Endothelial cell (in vitro differentiated cells): ENCODE measurements at regions not wholly inside any gene's neighbourhood (a gene's known extent, or its start where the extent isn't known, plus 50 kb on each side); places are given as distances from the start of the nearest gene placed in this dataset.
A peak's percentile ranks its signal among the peaks of the same experiment; 100 is the strongest.
"Not testable (repeated sequence)": the region's sequence is repeated elsewhere in the genome, so short reads cannot be mapped to it uniquely, and the experiment has no call there.

ENCODE experiments used
- DNase-seq: peaks from one replicate; pipeline ENCODE4 v3.0.0; 2021; ENCODE audit warnings: low spot score
- H3K27ac Mint-ChIP-seq: one replicate; pipeline ENCODE4 v1.8.0; 2021; ENCODE audit warnings: mixed read lengths, inconsistent platforms; ENCODE audit not compliant: unreplicated experiment
- H3K27me3 Mint-ChIP-seq: one replicate; pipeline ENCODE4 v1.8.0; 2021; ENCODE audit warnings: mild to moderate bottlenecking, moderate library complexity, mixed read lengths, inconsistent platforms; ENCODE audit not compliant: unreplicated experiment
- H3K36me3 Mint-ChIP-seq: one replicate; pipeline ENCODE4 v1.8.0; 2021; ENCODE audit warnings: mild to moderate bottlenecking, low read depth, mixed read lengths, inconsistent platforms; ENCODE audit not compliant: unreplicated experiment
- H3K4me1 Mint-ChIP-seq: one replicate; pipeline ENCODE4 v1.8.0; 2021; ENCODE audit warnings: mild to moderate bottlenecking, mixed read lengths, inconsistent platforms; ENCODE audit not compliant: unreplicated experiment
- H3K4me3 Mint-ChIP-seq: one replicate; pipeline ENCODE4 v1.8.0; 2021; ENCODE audit warnings: mild to moderate bottlenecking, mixed read lengths, inconsistent platforms; ENCODE audit not compliant: unreplicated experiment
- H3K9me3 Mint-ChIP-seq: one replicate; pipeline ENCODE4 v1.8.0; 2021; ENCODE audit warnings: mixed read lengths, inconsistent platforms; ENCODE audit not compliant: unreplicated experiment
- CTCF ChIP-seq: fragments of 200-600 bp; sonication (generic); IDR thresholded peaks from one replicate; pipeline ENCODE4 v1.5.0; 2021; ENCODE audit warnings: antibody characterized with exemption; ENCODE audit not compliant: unreplicated experiment

- no peak overlapping the region for H3K4me3 Mint-ChIP-seq
- H3K36me3 Mint-ChIP-seq = no peaks in the 10 kb centered on the region
- no peaks in the 10 kb centered on the region for H3K9me3 Mint-ChIP-seq
- peaks cover 3% of the 10 kb centered on the region for H3K27me3 Mint-ChIP-seq
- DNase-seq = no peak
- no peaks in the 10 kb centered on the region for H3K4me1 Mint-ChIP-seq
- TF ChIP-seq CTCF = no peak
- H3K27ac Mint-ChIP-seq = no peak overlapping the region
Measured at GRCh38 chr7:152947686-152948085, 188.1 kb downstream of the ACTR3B start.

GRCh38 chr7:152949253-152949652, 189.7 kb downstream of the ACTR3B start:
- no peak overlapping the region for H3K27ac Mint-ChIP-seq
- H3K27me3 Mint-ChIP-seq = peaks cover 3% of the 10 kb centered on the region
- no peaks in the 10 kb centered on the region for H3K9me3 Mint-ChIP-seq
- H3K4me3 Mint-ChIP-seq = no peak overlapping the region
- no peaks in the 10 kb centered on the region for H3K4me1 Mint-ChIP-seq
- no peak for TF ChIP-seq CTCF
- H3K36me3 Mint-ChIP-seq = no peaks in the 10 kb centered on the region
- no peak for DNase-seq

GRCh38 chr7:152949790-152950189, 190.2 kb downstream of the ACTR3B start:
- Mint-ChIP-seq H3K9me3 (no peaks in the 10 kb centered on the region), H3K4me3 (no peak overlapping the region), H3K27me3 (peaks cover 3% of the 10 kb centered on the region)

GRCh38 chr7:152956006-152956405, 196.5 kb downstream of the ACTR3B start:
- no peak for TF ChIP-seq CTCF
- Mint-ChIP-seq H3K36me3 (no peaks in the 10 kb centered on the region), H3K4me1 (no peaks in the 10 kb centered on the region), H3K4me3 (no peak overlapping the region), H3K27ac (no peak overlapping the region), H3K9me3 (no peaks in the 10 kb centered on the region), H3K27me3 (peaks cover 1% of the 10 kb centered on the region)
- no peak for DNase-seq

More at GRCh38 chr7:152949790-152950189, 190.2 kb downstream of the ACTR3B start:
- Mint-ChIP-seq H3K36me3 (no peaks in the 10 kb centered on the region), H3K4me1 (no peaks in the 10 kb centered on the region), H3K27ac (no peak overlapping the region)
- DNase-seq = no peak
- TF ChIP-seq CTCF = no peak

- Mint-ChIP-seq H3K4me3 (no peak overlapping the region), H3K36me3 (no peaks in the 10 kb centered on the region), H3K27ac (no peak overlapping the region), H3K9me3 (no peaks in the 10 kb centered on the region), H3K27me3 (no peaks in the 10 kb centered on the region), H3K4me1 (no peaks in the 10 kb centered on the region)
- no peak for TF ChIP-seq CTCF
- DNase-seq = peak; percentile 15
Measured at GRCh38 chr7:152959610-152960009, 200.1 kb downstream of the ACTR3B start.

- not testable (repeated sequence) for H3K27ac Mint-ChIP-seq, H3K9me3 Mint-ChIP-seq, H3K36me3 Mint-ChIP-seq, H3K27me3 Mint-ChIP-seq, H3K4me3 Mint-ChIP-seq, DNase-seq, H3K4me1 Mint-ChIP-seq
Measured at GRCh38 chr7:152961796-152962195, 202.2 kb downstream of the ACTR3B start.
